KMS-11 (cell line): ENCODE measurements at regions not wholly inside any gene's neighbourhood (a gene's known extent, or its start where the extent isn't known, plus 50 kb on each side); places are given as distances from the start of the nearest gene placed in this dataset.

ENCODE experiments used
- H2AFZ ChIP-seq: fragments of 200-600 bp; sonication (generic); 2 replicates; pipeline ENCODE4 v1.6.1; 2016; ENCODE audit warnings: antibody characterized with exemption, mixed run types, low read depth
- H3K27ac ChIP-seq: fragments of 200-600 bp; sonication (generic); 2 replicates; pipeline ENCODE4 v1.6.1; 2016; ENCODE audit warnings: mild to moderate bottlenecking, mixed run types
- H3K27me3 ChIP-seq: fragments of 200-600 bp; sonication (generic); 2 replicates; pipeline ENCODE4 v1.6.1; 2017; ENCODE audit warnings: mild to moderate bottlenecking, low read depth, mixed run types, moderate library complexity; ENCODE audit not compliant: insufficient read depth
- H3K36me3 ChIP-seq: fragments of 200-600 bp; sonication (generic); 2 replicates; pipeline ENCODE4 v1.6.1; 2017; ENCODE audit warnings: mild to moderate bottlenecking, mixed run types; ENCODE audit not compliant: insufficient read depth
- H3K4me1 ChIP-seq: fragments of 200-600 bp; sonication (generic); 2 replicates; pipeline ENCODE4 v1.6.1; 2016; ENCODE audit warnings: mild to moderate bottlenecking, low read depth, mixed run types; ENCODE audit not compliant: poor library complexity, severe bottlenecking
- H3K4me2 ChIP-seq: fragments of 200-600 bp; sonication (generic); 2 replicates; pipeline ENCODE4 v1.7.0; 2016; ENCODE audit warnings: mild to moderate bottlenecking, mixed run types
- H3K4me3 ChIP-seq: fragments of 200-600 bp; sonication (generic); IDR thresholded peaks from 2 replicates; pipeline ENCODE4 v1.6.1; 2017; ENCODE audit warnings: low read depth, low read length, mixed read lengths; ENCODE audit not compliant: insufficient read depth
- H3K79me2 ChIP-seq: fragments of 200-600 bp; sonication (generic); 2 replicates; pipeline ENCODE4 v1.6.1; 2016; ENCODE audit warnings: low read depth, mixed run types; ENCODE audit not compliant: insufficient read depth
- H3K9ac ChIP-seq: fragments of 200-600 bp; sonication (generic); 2 replicates; pipeline ENCODE4 v1.6.1; 2016; ENCODE audit warnings: mild to moderate bottlenecking, mixed run types
- H4K20me1 ChIP-seq: fragments of 200-600 bp; sonication (generic); 2 replicates; pipeline ENCODE4 v1.6.1; 2016; ENCODE audit warnings: mild to moderate bottlenecking, mixed run types; ENCODE audit not compliant: insufficient read depth
- CTCF ChIP-seq: fragments of 200-600 bp; sonication (generic); conservative IDR thresholded peaks from 2 replicates; pipeline ENCODE4 v1.6.1; 2017; ENCODE audit warnings: low read depth, mild to moderate bottlenecking, antibody characterized with exemption, low read length, moderate library complexity, mixed read lengths

GRCh38 chr11:29281271-29281777 lies 735.5 kb downstream of the KCNA4 start:
- Histone ChIP-seq H3K36me3 (no peaks in the 10 kb centered on the region), H3K79me2 (no peaks in the 10 kb centered on the region), H2AFZ (no peak overlapping the region), H3K4me1 (no peaks in the 10 kb centered on the region), H3K27ac (no peak overlapping the region), H3K27me3 (no peaks in the 10 kb centered on the region), H4K20me1 (no peaks in the 10 kb centered on the region), H3K4me2 (no peak overlapping the region), H3K9ac (no peak overlapping the region), H3K4me3 (no peak overlapping the region)
- TF ChIP-seq CTCF = no peak

GRCh38 chr11:29280452-29280851 lies 736.4 kb downstream of the KCNA4 start:
- H3K27ac ChIP-seq = no peak overlapping the region
- H3K36me3 ChIP-seq = no peaks in the 10 kb centered on the region
- H3K79me2 ChIP-seq = no peaks in the 10 kb centered on the region
- no peak overlapping the region for H2AFZ ChIP-seq
- H3K27me3 ChIP-seq = no peaks in the 10 kb centered on the region
- no peak for TF ChIP-seq CTCF
- H4K20me1 ChIP-seq = no peaks in the 10 kb centered on the region
- H3K4me2 ChIP-seq = no peak overlapping the region
- H3K9ac ChIP-seq = no peak overlapping the region
- no peaks in the 10 kb centered on the region for H3K4me1 ChIP-seq
- H3K4me3 ChIP-seq = no peak overlapping the region

GRCh38 chr11:29279716-29280115 lies 737.1 kb downstream of the KCNA4 start:
- H3K4me2 ChIP-seq = no peak overlapping the region
- H3K36me3 ChIP-seq = no peaks in the 10 kb centered on the region
- no peaks in the 10 kb centered on the region for H4K20me1 ChIP-seq
- H3K27ac ChIP-seq = no peak overlapping the region
- H3K9ac ChIP-seq = no peak overlapping the region
- no peaks in the 10 kb centered on the region for H3K27me3 ChIP-seq
- TF ChIP-seq CTCF = no peak
- no peak overlapping the region for H3K4me3 ChIP-seq
- H3K79me2 ChIP-seq = no peaks in the 10 kb centered on the region
- H3K4me1 ChIP-seq = no peaks in the 10 kb centered on the region
- no peak overlapping the region for H2AFZ ChIP-seq

- no peak overlapping the region for H2AFZ ChIP-seq
Observed at GRCh38 chr11:29272019-29272654, 744.7 kb downstream of the KCNA4 start.

More at GRCh38 chr11:29272019-29272654, 744.7 kb downstream of the KCNA4 start:
- no peak overlapping the region for H3K9ac ChIP-seq
- H3K36me3 ChIP-seq = no peaks in the 10 kb centered on the region
- H3K4me2 ChIP-seq = no peak overlapping the region
- no peak for TF ChIP-seq CTCF
- no peak overlapping the region for H3K4me3 ChIP-seq
- H3K79me2 ChIP-seq = no peaks in the 10 kb centered on the region
- H4K20me1 ChIP-seq = no peaks in the 10 kb centered on the region
- H3K27me3 ChIP-seq = no peaks in the 10 kb centered on the region
- H3K27ac ChIP-seq = no peak overlapping the region
- H3K4me1 ChIP-seq = no peaks in the 10 kb centered on the region
